LHCN-M2 (cell line): ENCODE measurements at regions not wholly inside any gene's neighbourhood (a gene's known extent, or its start where the extent isn't known, plus 50 kb on each side); places are given as distances from the start of the nearest gene placed in this dataset.

ENCODE experiments used
- DNase-seq: peaks from one replicate; pipeline ENCODE4 v3.0.0-alpha.2; 2012; ENCODE audit warnings: low read depth

DNA sequence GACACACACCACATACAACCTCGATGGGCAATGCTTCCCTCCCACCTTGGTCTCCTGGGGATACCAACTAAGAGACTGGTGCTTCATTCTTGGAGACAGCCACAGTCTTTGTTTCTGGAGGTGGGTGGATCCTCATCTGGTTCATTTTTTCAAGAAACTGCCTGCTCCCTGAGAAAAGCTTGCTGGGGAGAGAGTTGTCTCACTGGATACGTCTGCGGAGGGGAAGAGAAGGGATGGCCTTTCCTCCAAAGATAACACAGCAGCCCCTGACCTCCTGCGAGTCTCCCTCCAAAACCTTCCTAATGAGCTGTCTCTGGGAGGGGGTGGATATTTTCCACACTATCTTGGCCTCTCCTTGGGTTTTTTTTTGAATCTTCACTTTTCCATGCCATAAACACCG is 221.2 kb downstream of the SOX9 start:
- DNase-seq: no peak

DNA sequence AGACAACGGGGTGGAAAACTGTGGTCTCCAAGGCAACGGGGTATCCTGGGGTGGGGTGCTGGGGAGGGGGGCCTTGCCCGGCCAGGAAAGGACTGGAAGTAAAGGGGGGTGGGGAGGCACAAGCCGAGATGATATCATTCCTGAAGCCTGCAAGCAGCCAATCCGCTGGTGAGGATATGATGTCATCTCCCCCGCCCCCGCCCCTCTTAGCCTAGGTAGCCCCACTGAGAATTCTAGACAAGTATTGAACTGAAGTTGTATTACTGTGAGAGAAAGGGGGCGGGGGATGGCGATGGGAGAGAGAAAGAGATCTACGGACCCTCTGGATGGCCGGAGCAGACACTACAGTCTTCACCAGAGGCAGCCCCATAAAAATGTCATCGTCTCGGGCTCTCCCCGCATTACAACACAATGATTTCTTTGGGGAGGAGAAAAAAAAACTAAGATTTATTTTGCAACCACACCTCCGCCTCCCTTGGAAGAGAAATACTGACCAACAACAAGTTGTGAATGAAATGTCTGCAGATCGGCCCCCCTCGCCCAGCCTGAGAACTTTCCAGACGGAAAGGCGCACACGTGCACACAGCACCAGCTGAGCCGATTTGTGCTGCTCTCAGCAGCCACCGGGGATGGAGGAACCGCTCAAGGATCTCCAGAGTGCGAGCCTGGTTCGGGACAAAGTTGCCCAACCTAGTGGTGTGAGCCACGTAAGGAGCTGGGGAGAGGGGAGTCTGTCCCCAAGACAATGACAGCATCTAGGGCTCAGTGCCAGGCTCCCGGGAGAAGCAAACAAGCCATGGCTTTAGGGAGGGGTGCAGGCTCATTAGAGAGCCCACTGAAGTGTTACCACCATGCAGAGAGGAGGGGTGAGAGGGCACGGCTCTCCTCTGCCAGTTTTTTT is 222.1 kb downstream of the SOX9 start:
- DNase-seq: no peak

DNA sequence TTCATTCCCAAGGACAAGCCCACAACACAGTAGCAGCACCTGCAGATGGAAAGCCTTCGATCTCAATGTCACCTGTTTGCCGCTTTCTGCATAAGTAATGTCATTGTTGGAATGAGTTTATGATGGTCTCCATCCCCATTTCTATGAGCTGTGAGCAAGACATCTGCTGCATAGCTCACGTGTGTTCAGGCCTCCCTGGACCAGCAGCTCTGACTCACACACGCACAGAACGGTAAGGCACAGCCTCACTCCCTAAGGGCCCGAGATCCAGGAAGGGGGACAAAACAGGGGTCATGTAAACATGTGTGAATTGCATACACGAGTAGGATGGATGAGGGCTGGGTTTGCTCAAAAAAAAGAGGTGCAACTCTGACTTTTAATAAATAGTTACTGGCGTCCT is 223.1 kb downstream of the SOX9 start:
- DNase-seq: no peak

DNA sequence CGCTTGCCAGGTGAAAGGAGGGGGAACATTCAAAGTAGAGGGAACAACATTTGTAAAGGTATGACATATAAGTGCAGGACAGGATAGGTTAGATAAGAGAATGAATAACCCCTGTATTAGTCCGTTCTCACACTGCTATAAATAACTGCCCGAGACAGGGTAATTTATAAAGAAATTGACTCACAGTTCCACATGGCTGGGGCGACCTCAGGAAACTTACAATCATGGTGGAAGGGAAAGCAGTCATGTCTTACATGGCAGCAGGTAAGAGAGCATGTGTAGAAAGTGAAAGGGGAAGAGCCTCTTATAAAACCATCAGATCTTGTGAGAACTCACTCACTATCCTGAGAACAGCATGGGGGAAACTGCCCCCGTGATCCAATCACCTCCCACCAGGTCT is 223.8 kb downstream of the SOX9 start:
- no peak for DNase-seq

DNA sequence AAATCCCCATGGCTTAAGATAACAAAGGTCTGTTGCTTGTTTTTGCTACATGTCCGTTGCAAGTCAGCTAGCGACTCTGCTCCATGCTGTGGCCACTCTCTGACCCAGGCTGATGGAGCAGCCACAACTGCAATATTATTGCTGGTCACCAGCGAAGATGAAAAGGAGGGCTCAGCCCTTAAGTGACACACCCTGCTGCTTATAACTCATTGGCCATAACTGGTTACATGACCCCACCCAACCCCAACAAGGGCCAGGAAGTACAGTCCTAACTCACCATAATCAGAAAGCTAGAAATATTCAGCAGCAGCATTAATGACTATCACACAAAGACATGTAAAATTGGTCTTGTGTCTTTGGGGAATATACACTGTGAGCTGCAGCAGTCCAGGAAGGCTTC is 224.3 kb downstream of the SOX9 start:
- no peak for DNase-seq

DNA sequence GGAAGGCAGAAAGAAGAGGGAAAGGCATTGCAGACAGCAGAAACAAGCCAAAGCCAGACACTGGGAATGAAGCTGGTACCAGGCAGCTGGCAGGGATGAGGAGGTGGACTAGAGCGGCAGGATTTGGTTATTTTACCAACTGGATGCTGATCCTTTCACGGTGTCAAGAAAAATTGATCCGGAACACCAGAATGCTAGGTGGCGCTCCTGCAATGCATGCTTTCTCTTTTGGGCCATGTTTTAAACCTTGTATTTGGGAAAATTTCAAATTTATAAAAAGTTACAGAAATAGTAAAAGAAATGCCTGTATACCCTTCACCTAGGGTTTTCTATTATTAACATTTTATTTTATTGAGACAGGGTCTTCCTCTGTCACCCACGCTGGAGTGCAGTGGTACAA is 224.7 kb downstream of the SOX9 start:
- DNase-seq: no peak

DNA sequence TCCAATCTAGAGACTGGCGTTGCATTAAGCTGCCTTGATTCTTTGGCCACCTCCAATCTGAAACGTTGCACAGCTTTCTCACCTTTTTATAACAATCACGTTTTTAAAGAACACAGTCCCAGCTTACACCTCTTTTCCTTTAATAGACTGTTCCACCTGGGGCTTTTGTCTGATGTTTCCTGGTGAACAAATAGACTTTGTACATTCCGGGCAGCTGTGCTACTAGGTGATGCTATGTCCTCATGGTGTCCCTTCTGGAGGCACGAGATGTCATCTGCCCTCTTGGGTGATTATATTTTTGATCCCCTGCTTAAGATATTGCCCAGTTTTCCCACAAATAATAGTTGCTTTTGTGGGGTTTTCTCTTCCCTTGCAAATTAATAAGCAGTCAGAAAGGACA is 225.5 kb downstream of the SOX9 start:
- DNase-seq: no peak

DNA sequence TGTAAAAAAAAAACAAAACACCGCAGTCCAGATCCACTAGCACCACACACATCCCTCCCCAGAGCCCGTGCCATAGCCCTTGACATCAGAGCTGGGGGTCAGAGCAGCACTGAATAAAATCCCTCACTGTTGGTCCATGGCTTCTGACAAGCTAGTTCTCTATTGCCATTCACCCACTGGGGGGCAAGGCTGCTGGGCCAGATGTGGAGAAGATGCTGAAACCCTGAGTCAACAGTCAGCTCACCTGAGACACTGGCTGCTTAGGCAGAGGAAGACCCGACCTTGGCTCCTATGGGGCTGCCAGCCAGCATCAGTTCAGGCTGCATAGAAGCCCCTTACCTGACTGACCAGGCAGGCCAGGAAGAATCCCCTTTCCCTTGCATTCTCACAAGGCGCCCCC is 228.2 kb downstream of the SOX9 start:
- DNase-seq: no peak

DNA sequence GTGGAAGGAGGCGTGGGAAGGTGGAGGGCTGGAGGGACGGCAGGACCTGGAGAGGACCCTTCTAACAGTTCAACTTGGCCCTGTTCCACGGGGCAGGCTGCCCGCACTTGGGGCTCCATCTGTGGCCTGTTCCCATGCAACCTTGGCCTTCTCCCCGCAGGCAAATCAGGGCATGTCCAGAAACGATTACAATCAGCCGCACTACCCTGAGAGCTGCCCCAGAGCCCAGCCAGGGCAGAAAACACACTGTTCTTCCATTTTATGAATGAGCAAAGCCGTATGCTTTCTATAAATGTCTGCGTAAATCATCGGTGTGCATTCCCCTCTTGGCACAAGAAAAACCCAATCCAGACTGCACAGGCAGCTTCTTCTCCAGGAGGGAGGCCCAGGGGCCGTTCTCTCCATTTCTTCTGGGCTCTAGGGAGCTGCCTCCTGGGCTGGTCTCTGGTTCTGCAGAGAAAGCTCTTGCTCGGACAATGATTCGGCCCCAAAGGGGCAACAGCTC is 228.7 kb downstream of the SOX9 start:
- DNase-seq: no peak

DNA sequence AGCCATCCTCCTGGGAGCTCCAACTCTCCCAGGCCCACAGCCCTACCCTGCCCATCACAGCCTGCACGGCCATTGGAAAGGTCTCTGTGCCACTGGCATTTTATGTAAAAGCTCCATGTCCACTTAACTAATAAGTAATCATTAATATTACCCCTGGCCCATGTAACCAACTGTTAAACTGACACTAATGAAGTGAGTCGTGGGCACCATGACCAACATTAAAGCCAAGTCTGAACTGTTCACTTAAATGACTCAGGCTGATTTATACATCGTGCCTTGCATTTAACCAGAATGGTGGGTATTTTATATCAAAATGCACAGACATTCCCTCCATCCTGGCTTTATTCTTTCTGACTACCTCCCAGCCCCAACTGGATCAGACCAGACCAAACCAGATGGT is 229.3 kb downstream of the SOX9 start:
- DNase-seq: no peak

DNA sequence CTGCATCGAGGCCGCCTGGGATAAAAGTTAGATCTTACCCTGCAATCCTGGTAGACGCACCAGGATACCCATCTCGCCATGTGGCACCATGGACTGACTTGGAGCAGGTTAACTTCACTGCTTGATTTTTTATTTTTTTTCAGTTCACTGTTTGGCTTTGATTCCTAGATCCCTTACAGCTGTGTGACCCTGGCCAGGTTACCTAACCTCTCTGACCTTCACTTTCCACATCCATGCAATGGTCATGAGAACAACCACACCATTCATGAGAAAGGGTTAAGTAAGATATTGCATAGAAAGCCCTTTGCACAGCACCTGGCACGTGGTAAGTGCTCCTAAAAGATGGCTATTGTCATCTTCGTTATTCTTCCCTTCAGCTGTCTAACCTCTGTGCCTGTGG is 230.5 kb downstream of the SOX9 start:
- no peak for DNase-seq

DNA sequence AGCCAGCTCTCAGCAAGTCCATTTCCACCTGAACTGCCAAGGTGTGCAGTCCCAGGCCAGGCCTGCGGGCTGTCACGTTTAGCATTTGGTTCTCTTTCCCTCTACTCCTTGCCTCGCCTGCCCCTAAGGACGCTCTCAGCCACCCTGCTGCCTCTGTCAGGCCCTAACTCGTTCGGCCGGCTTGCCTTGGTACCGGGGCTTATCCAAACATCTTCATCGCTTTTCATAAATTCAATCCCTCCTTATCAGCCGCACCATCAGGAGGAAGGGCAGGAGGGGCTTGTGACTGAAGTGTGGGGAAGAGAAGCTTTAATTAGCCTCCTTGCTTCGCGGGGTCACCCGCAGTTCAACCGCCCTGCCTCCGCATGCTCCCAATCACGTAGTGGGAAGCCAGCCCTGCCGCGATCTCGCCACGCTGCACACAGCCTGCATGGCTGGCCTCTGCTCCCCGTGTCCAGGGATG is 231.1 kb downstream of the SOX9 start:
- DNase-seq: no peak

DNA sequence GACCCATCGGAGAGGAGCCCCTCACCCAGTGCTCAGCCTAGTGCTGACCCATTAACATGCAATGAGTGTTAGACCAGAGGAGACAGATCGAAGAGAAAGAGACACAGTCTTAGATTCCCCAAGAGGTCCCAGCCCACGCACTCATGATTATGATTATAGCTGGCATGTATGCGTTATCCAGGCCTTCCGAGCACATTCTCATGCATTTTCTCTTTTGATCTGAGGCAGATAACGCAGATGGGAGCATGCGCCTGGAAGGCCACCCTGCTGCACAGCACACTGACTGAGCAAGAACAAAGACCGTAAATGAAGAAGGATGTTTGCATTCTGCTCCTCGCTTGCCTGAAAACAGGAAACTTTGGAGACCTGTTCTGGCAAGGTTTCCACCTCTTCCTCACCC is 232.7 kb downstream of the SOX9 start:
- no peak for DNase-seq

DNA sequence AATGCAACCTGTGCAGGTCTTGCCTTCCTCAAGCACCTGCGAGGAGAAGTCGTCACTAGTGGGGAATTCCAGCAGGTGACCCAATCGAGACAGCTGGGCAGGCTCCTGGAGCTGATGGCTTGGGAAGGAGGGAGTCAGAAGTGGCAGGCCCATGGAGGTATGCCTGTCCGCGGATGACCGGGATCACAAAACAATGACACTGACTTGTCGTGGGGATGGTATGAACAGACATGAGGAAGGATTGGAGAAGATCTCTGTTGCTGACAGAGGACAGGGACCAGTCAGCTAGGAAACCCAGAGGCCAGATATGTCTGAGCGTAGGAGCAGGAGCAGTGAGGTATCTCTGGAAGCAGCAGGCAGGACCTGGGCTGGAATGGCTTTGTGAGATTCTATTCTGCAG is 233.3 kb downstream of the SOX9 start:
- no peak for DNase-seq

DNA sequence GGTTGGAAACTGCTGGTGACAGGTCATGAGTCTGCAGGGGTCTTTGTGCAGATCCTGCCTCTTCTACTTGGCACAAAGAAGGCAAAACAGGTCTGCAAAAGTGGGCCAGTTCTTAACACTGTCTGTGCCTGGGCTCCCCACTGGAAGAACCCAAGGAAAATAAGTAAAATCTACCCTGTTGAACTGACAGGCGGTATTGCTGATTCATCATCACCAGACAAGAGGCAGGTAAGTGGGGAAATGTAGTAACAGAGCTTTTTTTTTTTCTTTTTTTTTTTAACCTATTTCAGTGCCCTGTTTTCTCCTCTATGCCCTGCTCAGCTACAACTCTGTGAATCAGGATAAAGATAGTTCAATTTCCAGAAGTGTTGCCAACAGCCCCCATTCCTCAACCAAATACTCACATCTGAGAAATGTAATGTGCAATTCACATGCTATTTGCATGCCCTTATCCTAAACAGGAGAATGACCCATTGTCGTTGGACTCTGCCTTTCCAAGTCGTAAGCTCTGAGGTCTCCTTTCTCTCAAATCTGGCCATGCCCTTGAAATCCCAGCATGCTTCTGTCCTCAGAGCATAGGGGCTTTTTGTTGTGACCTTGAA is 237.0 kb downstream of the SOX9 start:
- no peak for DNase-seq

DNA sequence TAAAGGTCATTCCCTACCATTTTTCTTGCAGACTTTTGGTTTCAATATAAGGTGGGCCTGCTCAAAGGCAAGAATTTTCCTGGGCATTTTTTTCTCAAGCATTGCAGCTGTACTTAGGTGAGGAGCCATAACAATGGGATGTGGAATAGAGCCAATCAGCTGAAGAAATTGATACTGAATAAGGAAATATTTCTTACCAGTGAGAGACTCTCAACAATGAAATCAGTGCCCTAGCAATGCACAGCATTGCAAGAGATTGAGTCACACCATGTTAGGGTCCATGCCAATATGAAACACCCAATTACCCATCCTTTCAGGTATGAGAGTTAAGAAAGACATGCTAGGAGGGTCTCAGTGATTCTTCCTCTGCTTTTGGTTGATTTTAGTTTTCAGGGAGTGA is 237.6 kb downstream of the SOX9 start:
- DNase-seq: peak; percentile 55

DNA sequence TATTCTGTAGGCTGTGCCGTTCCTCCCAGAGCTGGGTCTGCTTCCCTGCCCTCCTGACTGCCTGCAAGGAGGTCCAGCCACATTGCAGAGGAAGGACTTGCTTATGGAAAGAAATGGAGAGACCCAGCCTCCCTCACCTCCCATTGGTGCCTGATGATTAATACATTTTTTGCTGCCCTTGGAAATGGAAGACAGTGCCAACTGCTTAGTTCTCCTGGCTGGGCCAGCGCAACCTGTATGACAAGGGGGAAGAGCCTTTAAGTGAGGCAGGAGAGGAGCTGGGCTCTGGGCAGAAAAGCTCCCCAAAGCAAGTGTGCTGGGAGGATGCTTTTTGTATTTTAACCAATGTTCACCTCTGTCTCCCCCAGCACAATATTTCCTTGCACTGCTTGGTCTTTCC is 238.5 kb downstream of the SOX9 start:
- DNase-seq: no peak

DNA sequence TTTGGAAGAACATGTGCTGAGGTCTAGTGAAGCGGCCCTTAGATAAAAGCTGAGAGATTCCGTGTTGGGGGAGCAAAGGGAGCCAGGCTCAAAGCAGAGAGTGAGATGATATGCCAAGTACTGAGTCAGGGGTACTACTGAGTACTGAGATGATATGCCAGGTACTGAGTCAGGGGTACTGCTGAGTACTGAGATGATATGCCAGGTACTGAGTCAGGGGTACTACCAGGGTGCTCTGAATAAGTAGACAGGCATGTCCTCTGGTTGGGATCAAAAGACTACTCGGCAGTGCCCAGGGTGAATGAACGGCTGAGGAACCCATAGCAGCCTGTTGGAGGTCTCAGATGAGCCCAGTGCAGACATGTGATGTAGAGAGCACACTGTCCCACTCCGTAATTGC is 239.0 kb downstream of the SOX9 start:
- no peak for DNase-seq

DNA sequence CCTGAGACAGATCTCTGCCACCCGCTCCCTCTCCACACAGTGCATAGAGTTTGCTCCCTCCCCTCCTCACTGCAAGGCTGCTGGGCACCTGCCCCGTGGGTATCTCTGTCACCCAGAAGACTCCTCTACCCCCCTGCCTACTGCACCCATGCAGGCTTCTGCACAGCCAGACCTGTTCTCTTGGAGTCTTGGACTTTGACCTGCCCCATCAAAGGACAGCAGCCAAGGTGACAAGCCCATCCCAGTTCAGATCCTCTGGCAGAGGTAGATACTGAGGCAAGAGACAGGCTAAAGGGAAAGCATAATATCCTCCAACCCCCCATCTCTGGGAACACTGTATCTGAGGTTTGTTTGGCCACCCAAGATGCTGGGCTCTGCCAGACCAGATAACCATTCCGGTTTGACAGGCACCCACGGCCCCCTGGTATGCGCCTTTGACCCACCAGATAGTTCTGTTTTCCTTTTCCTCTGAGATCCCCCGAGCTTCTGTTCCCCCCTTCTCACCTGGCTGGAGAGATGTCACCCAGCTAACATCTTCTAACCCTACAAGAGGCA is 239.6 kb downstream of the SOX9 start:
- DNase-seq: no peak

DNA sequence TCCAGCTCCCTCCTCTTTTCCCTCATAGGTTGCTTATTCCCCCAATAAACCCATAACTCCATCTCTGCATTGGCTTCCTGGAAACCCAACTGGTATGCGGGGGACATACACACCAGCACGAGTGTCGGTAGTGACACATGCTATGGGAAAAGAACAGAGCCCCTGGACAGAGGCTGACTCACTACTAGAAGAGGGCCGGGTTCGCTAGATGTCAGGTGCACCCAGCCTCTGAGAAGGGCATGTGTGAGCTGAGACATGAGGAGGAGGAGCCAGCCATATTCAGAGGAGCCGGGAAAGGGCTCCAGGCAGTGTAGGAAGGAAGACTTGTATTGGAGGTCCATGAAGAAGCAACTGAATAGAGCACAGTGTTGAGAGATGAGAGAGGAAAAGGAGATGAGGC is 241.1 kb downstream of the SOX9 start:
- DNase-seq: peak; percentile 78

DNA sequence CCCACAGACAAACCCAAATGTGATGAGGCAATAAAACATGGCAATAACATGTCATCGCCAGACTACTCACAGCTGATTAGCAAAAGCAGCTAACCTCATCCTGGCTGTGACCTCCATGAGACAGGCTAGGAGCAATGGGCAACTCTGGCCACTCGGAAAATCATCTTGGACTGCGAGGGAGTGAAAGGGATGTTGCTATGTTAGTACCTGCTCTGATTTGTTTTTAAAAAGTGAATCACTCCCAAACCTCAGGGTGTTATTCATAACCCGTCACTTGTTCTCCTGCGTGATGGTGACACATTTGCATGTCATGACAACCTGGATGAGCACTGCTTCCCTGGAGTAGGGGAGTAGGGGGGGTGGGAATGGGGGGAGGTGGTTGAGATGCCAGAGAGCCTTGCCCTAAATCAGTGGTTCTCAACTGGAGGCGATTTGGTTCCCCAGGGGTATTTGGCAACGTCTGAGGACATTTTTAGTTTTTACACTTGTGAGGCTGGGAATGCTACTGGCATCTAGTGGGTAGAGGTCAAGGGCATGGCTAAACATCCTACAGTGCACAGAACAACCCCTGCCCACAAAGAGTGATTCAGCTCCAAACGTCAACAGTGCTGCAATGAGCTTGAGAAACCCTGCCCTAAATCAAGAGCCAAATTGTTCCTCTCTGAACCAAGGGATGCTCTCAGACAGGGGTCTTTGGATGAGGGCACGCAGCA is 241.7 kb downstream of the SOX9 start:
- DNase-seq: peak; percentile 93

DNA sequence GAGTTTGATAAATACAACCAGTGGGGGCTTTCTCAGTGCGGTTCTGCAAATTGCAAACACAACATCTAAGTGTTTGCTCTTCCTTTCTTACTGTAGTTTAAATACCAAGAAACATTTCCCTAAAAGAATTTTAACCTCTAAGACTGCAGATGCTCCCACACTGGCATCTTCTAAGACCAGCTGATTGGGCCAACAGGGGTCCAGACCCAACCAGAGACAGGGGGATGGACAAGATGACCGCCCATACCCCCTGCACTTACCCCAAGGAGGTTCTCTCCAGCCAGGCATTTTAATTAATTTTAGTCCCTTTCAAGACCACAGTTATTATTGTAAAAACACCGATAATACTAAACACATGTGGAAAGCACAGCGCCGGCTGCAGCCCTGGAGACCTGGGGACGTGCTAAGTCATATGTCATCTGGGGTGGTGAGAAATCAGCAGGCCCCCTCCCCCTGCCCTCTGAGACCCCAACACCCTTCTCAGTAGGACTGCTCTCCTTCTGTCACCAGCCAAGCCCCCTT is 242.3 kb downstream of the SOX9 start:
- DNase-seq: no peak
